Neural progenitor cell (in vitro differentiated cells): ENCODE measurements at regions not wholly inside any gene's neighbourhood (a gene's known extent, or its start where the extent isn't known, plus 50 kb on each side); places are given as distances from the start of the nearest gene placed in this dataset.

Source experiments
- CTCF ChIP-seq: fragments of 200-600 bp; sonication (generic); IDR thresholded peaks from 2 replicates; pipeline ENCODE4 v1.5.1; 2017; ENCODE audit warnings: antibody characterized with exemption, mild to moderate bottlenecking
- EZH2 ChIP-seq: fragments of 200-600 bp; sonication (generic); IDR thresholded peaks from 2 replicates; pipeline ENCODE4 v1.6.1; 2017; ENCODE audit warnings: antibody characterized with exemption, mild to moderate bottlenecking, moderate library complexity
- EZH2phosphoT487 ChIP-seq: fragments of 200-600 bp; sonication (generic); IDR thresholded peaks from 2 replicates; pipeline ENCODE4 v1.6.1; 2017; ENCODE audit warnings: antibody characterized with exemption

DNA sequence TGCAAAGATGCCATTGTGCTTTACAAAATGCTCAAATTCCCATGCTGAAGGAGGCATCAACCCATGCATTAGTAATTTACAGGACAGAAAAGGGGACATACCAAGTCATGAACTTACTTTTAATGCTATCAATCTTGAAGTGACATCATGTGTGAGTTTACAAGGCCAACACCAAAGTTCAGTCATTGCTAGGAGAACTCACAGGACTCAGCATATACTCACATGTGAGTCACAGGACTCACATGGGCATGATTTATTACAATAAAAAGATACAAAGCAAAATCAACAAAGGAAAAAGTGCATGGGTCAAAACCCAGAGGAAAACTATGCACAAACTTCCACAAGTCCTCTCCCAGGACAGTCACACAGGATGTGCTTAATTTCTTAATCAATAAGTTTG, 1656.0 kb downstream of the MRPL39 start:
- no peak for TF ChIP-seq CTCF
- TF ChIP-seq EZH2phosphoT487: no peak
- no peak for TF ChIP-seq EZH2
